ENCODE measurements at regions not wholly inside any gene's neighbourhood (a gene's known extent, or its start where the extent isn't known, plus 50 kb on each side); places are given as distances from the start of the nearest gene placed in this dataset.
A peak's percentile ranks its signal among the peaks of the same experiment; 100 is the strongest.
"Not testable (repeated sequence)": the region's sequence is repeated elsewhere in the genome, so short reads cannot be mapped to it uniquely, and the experiment has no call there.

DNA sequence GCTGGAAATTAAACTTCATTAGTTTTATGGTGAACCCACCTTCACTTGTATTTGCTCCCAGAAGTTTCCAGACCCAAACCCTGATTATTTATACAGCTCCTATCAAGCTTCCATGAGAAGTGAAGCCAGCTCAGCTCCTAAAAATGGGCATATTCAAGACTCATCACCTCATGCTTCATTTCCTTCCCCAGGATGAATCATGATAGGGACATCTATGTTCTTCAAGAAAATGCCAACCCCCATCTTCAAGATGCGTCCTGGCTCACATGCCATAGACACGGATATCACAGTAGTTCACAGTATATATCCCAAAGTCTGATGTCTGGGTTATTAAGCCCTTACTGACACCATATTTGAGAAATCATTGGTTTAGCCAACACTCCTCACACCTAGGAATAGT lies 217.6 kb downstream of the NPR3 start:
- DNase-seq (ENCODE audit: low spot score): no peak

DNA sequence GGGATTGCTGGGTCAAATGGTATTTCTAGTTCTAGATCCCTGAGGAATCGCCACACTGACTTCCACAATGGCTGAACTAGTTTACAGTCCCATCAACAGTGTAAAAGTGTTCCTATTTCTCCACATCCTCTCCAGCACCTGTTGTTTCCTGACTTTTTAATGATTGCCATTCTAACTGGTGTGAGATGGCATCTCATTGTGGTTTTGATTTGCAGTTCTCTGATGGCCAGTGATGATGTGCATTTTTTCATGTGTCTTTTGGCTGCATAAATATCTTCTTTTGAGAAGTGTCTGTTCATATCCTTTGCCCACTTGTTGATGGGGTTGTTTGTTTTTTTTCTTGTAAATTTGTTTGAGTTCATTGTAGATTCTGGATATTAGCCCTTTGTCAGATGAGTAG lies 220.3 kb downstream of the NPR3 start:
- not testable (repeated sequence) for DNase-seq (ENCODE audit: low spot score)

DNA sequence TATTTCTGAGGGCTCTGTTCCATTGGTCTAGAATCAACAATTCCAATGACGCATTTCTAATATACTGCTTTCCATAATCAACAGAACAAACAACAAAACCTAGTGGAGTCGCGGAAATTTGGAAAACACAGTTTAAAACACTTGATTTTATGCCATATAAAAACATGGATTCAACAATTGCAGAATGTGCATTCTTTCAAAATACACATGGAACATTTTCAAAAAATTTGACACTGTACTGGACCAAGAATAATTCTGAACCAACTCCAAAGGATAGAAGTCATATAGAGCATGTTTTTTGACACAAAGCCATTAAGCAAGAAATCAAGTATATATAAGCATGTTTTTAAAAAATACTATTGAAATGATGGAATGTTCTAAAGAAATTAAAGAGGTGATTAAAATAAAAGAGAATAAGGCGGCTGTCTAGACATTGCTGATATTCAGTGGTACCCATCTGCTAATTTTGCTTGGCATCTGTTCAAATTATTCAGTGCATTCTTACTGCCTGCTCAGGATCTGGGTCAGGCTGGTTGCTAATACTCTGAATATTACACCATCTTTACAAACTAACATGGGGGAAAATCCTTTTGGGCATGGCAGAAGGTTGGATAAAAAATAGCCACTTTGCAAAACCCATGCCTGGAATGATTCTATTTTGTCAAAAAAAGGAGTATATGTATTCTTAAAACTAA lies 221.3 kb downstream of the NPR3 start:
- DNase-seq (ENCODE audit: low spot score): no peak

- DNase-seq (ENCODE audit: low spot score): no peak
Observed at GRCh38 chr5:32933692-32934091, 222.6 kb downstream of the NPR3 start.

GRCh38 chr5:32934529-32934928 lies 223.4 kb downstream of the NPR3 start:
- no peak for DNase-seq (ENCODE audit: low spot score)

DNA sequence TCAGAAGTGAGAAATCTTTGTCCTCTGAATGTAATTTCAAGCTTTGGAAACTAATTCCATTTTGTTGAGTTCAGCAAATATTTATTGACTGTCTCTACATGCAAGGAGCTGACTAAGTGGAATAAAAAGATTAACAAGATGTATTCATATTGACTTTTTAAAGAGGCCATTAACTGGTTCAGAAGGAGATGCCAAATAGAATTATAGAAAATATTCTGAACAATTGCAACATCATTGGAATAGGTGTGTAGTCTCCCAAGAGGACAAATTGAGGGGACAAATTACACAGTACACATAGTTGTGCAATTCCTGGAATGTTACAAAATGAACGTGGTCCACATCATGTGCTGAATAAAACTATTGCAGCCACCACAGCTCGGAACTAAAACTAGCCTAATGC lies 224.2 kb downstream of the NPR3 start:
- DNase-seq (ENCODE audit: low spot score): no peak

DNA sequence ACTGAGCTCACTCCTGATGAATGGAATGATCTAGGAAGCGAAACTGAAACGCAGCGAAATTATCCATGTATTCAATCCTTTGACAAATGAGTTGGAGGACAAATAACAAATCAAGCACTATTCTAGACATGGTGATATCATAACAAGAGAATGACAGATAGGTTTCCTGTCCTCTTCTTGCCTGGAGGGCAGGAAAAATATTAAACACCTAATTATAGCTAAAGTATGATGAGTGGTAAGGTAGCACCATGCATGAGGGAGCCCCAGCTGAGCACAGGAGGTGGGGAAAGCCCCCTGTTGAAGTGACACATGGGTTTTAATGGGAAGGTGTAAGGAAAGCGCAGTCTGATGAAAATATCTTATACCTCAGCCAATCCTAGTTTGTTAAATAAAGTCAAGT lies 225.2 kb downstream of the NPR3 start:
- DNase-seq (ENCODE audit: low spot score): no peak

DNA sequence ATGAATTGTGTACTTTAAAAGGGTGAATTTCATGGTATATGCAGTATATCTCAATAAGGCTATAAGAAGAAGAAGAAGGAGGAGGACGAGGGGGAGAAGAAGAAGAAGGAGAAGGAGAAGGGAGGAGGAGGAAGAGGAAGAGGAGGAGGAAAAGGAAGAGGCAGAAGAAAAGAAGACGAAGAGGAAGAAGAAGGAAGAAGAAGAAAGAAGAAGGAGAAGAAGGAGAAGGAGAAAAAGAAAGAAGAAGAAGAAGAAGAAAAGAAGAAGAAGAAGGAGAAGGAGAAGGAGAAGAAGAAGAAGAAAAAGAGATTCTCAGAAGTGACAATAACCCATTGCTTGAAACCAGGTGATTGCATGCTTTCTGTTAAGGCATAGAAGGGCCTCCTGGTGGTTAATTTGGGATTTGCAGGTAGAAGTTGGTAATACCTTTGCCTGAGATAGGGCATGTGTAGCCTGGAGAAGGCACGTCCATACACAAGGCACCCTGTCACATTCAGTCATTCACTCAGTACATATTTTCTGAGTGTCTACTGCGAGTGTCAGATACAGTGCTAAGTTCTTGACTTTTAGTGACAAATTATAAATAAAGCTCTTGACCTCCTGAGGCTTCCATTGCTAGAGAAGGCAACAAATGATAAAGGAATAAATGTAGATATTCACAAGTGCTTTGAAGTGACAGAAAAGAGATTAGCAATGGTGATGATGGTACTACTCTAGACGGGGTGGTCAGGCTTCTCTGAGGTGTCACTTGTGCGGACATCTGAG lies 231.3 kb downstream of the NPR3 start:
- DNase-seq (ENCODE audit: low spot score): peak; percentile 41

DNA sequence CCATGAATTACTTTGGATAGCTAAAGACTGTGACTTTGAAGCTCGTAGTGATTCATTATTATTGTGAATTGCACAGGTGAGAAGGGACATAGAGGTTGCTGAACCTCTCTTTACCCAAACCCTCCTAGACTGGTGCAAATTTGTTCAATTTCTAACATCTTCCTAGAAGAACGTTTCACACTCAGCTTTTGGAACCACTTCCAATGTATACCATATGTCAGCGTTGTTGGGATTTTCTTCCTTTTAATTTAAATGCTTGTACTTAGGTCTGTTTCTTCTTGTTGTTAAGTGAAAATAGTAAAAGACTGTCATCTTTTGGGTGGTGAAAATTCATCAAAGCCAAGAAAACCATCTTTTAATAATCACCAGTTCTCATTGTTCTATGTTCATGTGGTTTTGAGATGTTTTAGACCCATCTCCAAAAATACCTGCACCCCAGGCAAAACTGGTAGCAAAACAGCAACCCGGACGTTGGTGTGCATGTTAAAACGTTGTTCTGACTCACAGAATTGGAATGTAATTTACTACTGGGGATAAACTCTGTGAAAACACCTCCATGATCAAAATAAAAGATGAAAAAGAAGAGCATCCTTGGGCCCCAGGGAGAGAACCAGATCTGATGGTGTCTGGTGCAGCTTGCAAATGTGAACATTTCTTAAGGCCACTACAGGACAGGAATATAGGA lies 238.3 kb downstream of the NPR3 start:
- DNase-seq (ENCODE audit: low spot score): no peak

GRCh38 chr5:32951003-32951402 lies 239.9 kb downstream of the NPR3 start:
- no peak for DNase-seq (ENCODE audit: low spot score)

DNA sequence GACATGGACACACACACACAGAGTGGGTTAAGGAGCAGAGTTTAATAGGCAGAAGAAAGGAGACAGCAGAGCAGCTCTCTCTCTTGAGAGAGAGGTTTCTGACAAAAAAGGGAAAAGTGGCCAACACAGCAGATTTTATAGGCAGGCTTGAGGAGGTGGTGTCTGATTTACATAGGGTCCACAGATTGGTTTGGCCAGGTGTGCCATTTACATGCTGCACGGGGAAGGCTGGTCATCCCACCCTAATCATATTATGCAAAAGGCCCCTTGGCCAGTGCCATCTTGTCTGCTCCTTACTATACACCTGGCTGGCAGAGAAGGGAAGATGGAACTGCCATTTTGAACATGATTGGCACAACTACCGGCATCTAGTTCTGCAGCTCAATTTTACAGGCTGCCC lies 240.8 kb downstream of the NPR3 start:
- no peak for DNase-seq (ENCODE audit: low spot score)

DNA sequence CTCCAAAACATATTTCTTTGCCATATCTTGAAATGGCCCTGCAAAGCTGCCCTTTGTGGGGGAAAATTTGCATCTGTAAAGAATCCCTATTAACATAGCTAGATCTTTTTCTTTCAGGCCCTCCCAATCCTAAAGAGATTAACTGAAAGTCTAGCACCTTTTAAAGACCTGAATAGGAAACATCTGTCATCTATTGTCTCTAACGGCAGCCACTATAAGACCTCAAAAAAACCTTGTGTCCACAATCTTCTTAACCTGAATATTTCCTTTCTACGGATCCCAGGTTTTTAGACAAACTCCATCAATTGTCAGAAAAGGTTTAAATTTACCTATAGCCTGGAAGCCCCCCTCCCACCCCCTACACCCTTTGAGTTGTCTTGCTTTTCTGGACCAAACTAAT lies 241.3 kb downstream of the NPR3 start:
- DNase-seq (ENCODE audit: low spot score): not testable (repeated sequence)

DNA sequence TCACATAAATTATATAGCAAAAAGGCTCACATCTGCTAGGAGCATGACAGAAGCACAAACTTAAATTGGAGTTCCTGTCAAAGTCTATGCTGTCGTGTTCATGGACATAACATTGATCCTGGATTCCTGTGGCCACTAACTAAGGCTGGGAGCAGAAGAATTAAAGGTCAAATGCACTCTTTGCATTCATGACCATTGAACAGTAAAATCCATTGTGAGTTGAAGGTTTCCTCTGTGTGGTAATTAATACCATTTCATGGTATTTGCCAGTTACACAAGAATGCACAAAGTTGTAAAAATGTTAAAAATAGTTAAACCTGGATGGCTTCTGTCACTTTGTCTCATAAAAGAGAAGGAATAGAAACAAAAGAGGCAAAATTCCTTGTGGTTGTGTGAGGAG lies 242.6 kb downstream of the NPR3 start:
- DNase-seq (ENCODE audit: low spot score): no peak

GRCh38 chr5:32955814-32956213 lies 244.7 kb downstream of the NPR3 start:
- DNase-seq (ENCODE audit: low spot score): no peak

DNA sequence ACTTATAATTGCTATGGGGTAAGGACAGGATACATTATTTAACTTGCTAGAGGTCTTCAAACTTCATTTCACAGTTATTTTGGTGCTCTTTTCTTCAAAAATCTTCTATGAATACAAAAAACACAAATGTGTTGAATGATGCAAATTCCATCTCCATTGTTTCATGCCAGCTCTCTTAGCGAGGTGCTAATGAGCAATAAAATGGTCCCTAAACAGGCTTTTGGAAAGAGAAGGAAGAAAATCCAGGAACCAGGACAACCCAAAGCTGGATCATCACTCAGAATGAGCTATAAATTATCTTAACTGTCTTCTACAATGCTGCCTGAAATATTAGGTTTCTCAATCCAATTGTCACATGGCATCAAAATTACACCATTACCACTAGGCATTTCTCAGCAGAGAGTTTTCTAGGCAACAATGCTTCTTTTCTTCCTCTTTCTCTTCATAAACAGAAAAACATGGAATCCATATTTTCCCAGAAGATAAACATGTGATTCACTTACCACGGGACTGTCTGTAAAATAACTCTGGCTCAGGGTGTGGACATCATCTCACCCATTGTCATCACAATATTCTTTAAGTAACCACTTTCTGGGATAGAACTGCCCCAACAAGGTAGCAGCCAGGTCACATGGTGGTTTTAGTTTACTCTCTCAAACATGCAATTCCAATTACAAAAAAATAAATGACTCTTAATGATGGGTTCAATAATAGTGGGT lies 249.4 kb downstream of the NPR3 start:
- no peak for DNase-seq (ENCODE audit: low spot score)

DNA sequence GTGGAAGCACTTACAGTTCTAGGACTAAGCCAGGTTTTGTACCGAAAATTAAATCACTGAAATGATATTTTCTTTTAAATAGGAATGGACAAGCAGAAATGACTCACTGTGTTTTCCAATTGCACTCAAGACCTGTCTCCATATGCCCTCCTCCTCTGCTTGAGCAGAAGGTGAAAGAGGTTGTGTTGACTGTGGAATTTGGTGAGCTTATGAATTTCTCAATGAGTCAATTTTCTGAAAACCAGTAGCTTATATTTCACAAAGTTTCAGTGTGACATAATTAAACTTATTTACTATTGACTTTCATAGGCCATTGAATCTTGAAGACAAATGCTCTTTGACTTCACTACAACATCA lies 249.9 kb downstream of the NPR3 start:
- DNase-seq (ENCODE audit: low spot score): no peak

- peak; percentile 44 for DNase-seq (ENCODE audit: low spot score)
Observed at GRCh38 chr5:32964261-32964660, 253.1 kb downstream of the NPR3 start.

GRCh38 chr5:32973646-32974045 lies 262.5 kb downstream of the NPR3 start:
- no peak for DNase-seq (ENCODE audit: low spot score)

- no peak for DNase-seq (ENCODE audit: low spot score)
Observed at GRCh38 chr5:32975656-32976375, 264.7 kb downstream of the NPR3 start.

- DNase-seq (ENCODE audit: low spot score): no peak
Observed at GRCh38 chr5:32981061-32981460, 269.9 kb downstream of the NPR3 start.

- peak; percentile 66 for DNase-seq (ENCODE audit: low spot score)
Observed at GRCh38 chr5:32984851-32985610, 273.9 kb downstream of the NPR3 start.
